ENCODE measurements at regions not wholly inside any gene's neighbourhood (a gene's known extent, or its start where the extent isn't known, plus 50 kb on each side); places are given as distances from the start of the nearest gene placed in this dataset.

- H3K9me3 Mint-ChIP-seq, result no peaks in the 10 kb centered on the region
- DNase-seq (ENCODE audit: low spot score), result no peak
- ChIA-PET CTCF (no interaction called here), POLR2A (no interaction called here)
- peaks cover 7% of the 10 kb centered on the region for H3K4me1 Mint-ChIP-seq
- H3K27me3 Mint-ChIP-seq (ENCODE audit: low read depth), result no peaks in the 10 kb centered on the region
- no peak overlapping the region for H3K27ac Mint-ChIP-seq
- H3K36me3 Mint-ChIP-seq, result no peaks in the 10 kb centered on the region
- no peak overlapping the region for H3K4me3 Mint-ChIP-seq
- ATAC-seq, result no peak
- TF ChIP-seq FOXP4 (CRISPR knock-in tag; IDR thresholded peaks at IDR 0.05) (no peak), ZNF263 (CRISPR knock-in tag; IDR thresholded peaks at IDR 0.05; ENCODE audit: low read depth) (no peak), FOXK1 (CRISPR knock-in tag; IDR thresholded peaks at IDR 0.05) (no peak), NFYB (CRISPR knock-in tag; conservative IDR thresholded peaks at IDR 0.05; ENCODE audit: low read depth) (no peak)
These were observed 270.0 kb upstream of the SOX9 start for GRCh38 chr17:71850812-71851211.

DNA sequence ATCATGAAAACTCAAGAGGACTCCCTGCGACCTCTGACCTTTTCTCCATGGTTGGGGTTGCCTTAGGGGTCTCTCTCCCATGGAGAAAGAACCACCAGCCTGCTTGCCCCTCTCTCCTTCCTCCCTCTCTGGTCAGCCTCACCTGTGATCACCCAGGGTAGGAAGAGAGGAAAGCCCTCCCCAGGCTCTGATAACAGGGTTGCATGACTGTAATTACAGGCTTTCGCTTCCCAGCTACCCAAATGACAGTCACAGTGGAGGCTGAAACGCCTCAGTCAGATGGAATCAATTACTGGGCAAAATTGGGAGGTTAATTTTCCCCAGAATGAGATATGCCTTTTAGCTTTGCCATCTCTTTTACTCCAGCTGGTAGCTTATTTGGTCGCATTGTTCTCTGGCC, 265.8 kb upstream of the SOX9 start:
- POLR2A ChIA-PET, result no interaction called here
- no peaks in the 10 kb centered on the region for H3K27me3 Mint-ChIP-seq (ENCODE audit: low read depth)
- no peak overlapping the region for H3K4me3 Mint-ChIP-seq
- no peak for ATAC-seq
- H3K27ac Mint-ChIP-seq, result no peak overlapping the region
- CTCF ChIA-PET, result interaction anchor here (1.4 kb wide), 1 partner anchor 576 kb away, joined by 3 read pairs; no protein-coding TSS in a partner anchor
- peaks cover 7% of the 10 kb centered on the region for H3K4me1 Mint-ChIP-seq
- TF ChIP-seq ETV6 (CRISPR knock-in tag; IDR thresholded peaks at IDR 0.05) (no peak), MXD4 (CRISPR knock-in tag; IDR thresholded peaks at IDR 0.05; ENCODE audit: borderline replicate concordance) (no peak), GABPB1 (CRISPR knock-in tag; IDR thresholded peaks at IDR 0.05) (no peak)
- TF ChIP-seq, protein P1, sequence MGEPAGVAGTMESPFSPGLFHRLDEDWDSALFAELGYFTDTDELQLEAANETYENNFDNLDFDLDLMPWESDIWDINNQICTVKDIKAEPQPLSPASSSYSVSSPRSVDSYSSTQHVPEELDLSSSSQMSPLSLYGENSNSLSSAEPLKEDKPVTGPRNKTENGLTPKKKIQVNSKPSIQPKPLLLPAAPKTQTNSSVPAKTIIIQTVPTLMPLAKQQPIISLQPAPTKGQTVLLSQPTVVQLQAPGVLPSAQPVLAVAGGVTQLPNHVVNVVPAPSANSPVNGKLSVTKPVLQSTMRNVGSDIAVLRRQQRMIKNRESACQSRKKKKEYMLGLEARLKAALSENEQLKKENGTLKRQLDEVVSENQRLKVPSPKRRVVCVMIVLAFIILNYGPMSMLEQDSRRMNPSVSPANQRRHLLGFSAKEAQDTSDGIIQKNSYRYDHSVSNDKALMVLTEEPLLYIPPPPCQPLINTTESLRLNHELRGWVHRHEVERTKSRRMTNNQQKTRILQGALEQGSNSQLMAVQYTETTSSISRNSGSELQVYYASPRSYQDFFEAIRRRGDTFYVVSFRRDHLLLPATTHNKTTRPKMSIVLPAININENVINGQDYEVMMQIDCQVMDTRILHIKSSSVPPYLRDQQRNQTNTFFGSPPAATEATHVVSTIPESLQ (CRISPR knock-in tag; IDR thresholded peaks at IDR 0.05), result no peak
- TF ChIP-seq, protein P2, sequence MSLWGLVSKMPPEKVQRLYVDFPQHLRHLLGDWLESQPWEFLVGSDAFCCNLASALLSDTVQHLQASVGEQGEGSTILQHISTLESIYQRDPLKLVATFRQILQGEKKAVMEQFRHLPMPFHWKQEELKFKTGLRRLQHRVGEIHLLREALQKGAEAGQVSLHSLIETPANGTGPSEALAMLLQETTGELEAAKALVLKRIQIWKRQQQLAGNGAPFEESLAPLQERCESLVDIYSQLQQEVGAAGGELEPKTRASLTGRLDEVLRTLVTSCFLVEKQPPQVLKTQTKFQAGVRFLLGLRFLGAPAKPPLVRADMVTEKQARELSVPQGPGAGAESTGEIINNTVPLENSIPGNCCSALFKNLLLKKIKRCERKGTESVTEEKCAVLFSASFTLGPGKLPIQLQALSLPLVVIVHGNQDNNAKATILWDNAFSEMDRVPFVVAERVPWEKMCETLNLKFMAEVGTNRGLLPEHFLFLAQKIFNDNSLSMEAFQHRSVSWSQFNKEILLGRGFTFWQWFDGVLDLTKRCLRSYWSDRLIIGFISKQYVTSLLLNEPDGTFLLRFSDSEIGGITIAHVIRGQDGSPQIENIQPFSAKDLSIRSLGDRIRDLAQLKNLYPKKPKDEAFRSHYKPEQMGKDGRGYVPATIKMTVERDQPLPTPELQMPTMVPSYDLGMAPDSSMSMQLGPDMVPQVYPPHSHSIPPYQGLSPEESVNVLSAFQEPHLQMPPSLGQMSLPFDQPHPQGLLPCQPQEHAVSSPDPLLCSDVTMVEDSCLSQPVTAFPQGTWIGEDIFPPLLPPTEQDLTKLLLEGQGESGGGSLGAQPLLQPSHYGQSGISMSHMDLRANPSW (CRISPR knock-in tag; conservative IDR thresholded peaks at IDR 0.05; ENCODE audit: low read depth), result no peak
- TF ChIP-seq, protein P3, sequence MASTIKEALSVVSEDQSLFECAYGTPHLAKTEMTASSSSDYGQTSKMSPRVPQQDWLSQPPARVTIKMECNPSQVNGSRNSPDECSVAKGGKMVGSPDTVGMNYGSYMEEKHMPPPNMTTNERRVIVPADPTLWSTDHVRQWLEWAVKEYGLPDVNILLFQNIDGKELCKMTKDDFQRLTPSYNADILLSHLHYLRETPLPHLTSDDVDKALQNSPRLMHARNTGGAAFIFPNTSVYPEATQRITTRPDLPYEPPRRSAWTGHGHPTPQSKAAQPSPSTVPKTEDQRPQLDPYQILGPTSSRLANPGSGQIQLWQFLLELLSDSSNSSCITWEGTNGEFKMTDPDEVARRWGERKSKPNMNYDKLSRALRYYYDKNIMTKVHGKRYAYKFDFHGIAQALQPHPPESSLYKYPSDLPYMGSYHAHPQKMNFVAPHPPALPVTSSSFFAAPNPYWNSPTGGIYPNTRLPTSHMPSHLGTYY (CRISPR knock-in tag; IDR thresholded peaks at IDR 0.05), result no peak
- H3K9me3 Mint-ChIP-seq, result no peaks in the 10 kb centered on the region
- no peaks in the 10 kb centered on the region for H3K36me3 Mint-ChIP-seq
- DNase-seq (ENCODE audit: low spot score), result no peak

DNA sequence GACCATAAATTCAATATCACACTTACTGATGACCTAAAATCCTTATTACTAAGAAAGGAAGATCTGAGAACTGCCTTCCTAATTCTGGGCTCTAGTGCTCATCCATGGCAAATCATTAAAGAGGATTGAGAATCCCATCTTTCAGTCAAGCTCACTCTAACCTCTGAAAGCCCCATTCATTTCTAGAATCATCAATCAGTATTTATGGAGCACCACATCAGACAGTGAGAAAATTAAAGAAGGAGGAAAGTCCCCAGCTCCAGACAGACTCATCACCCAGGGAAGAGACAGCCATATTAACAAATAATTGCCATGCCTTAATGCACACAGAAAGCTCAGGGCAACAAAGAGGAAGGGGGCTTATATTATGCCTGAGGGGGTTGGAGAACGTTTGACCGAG, 256.1 kb upstream of the SOX9 start:
- DNase-seq (ENCODE audit: low spot score), result no peak
- Mint-ChIP-seq H3K36me3 (no peaks in the 10 kb centered on the region), H3K27me3 (ENCODE audit: low read depth) (no peaks in the 10 kb centered on the region), H3K27ac (no peak overlapping the region), H3K4me3 (no peak overlapping the region), H3K9me3 (no peaks in the 10 kb centered on the region), H3K4me1 (peaks cover 6% of the 10 kb centered on the region)
- ChIA-PET CTCF (no interaction called here), POLR2A (no interaction called here)
- no peak for ATAC-seq
- no peak for TF ChIP-seq JAZF1 (CRISPR knock-in tag; IDR thresholded peaks at IDR 0.05)
- TF ChIP-seq ZNF138 (CRISPR knock-in tag; conservative IDR thresholded peaks at IDR 0.05), result no peak
- TF ChIP-seq AR (CRISPR knock-in tag; IDR thresholded peaks at IDR 0.05), result no peak
- no peak for TF ChIP-seq ZNF281 (CRISPR knock-in tag; IDR thresholded peaks at IDR 0.05)
- no peak for TF ChIP-seq RELA (CRISPR knock-in tag; IDR thresholded peaks at IDR 0.05; ENCODE audit: borderline replicate concordance)
- no peak for TF ChIP-seq FOXK1 (CRISPR knock-in tag; IDR thresholded peaks at IDR 0.05)
- TF ChIP-seq FOXJ3 (CRISPR knock-in tag; IDR thresholded peaks at IDR 0.05; ENCODE audit: borderline replicate concordance), result no peak
- no peak for TF ChIP-seq ZNF219 (CRISPR knock-in tag; IDR thresholded peaks at IDR 0.05; ENCODE audit: borderline replicate concordance)
